DND-41 (cell line): ENCODE measurements at regions not wholly inside any gene's neighbourhood (a gene's known extent, or its start where the extent isn't known, plus 50 kb on each side); places are given as distances from the start of the nearest gene placed in this dataset.

ENCODE experiments used
- ATAC-seq: fragments of 200-7000 bp; cut with Tn5 transposase; 3 replicates; pipeline ENCODE4 v1.9.1; 2021; ENCODE audit warnings: low read depth; ENCODE audit not compliant: insufficient read depth
- DNase-seq: peaks from one replicate; pipeline ENCODE4 v3.0.0-alpha.2; 2020
- H2AFZ ChIP-seq: 2 replicates; pipeline ENCODE4 v1.6.0; 2012; ENCODE audit warnings: low read depth, low read length
- H3K27ac ChIP-seq: 2 replicates; pipeline ENCODE4 v1.5.1; 2012; ENCODE audit warnings: low read length, inconsistent platforms
- H3K27me3 ChIP-seq: fragments of 200-600 bp; sonication (generic); 2 replicates; pipeline ENCODE4 v1.6.0; 2012; ENCODE audit warnings: low read length, mild to moderate bottlenecking, inconsistent platforms; ENCODE audit not compliant: insufficient read depth, poor library complexity
- H3K36me3 ChIP-seq: 2 replicates; pipeline ENCODE4 v1.5.1; 2012; ENCODE audit warnings: low read length, inconsistent platforms; ENCODE audit not compliant: insufficient read depth
- H3K4me1 ChIP-seq: 2 replicates; pipeline ENCODE4 v1.5.1; 2012; ENCODE audit warnings: mild to moderate bottlenecking, low read length; ENCODE audit not compliant: insufficient read depth
- H3K4me2 ChIP-seq: 2 replicates; pipeline ENCODE4 v1.6.0; 2012; ENCODE audit warnings: mild to moderate bottlenecking, moderate library complexity, low read length, inconsistent platforms; ENCODE audit not compliant: insufficient read depth
- H3K4me3 ChIP-seq, 2 experiments: fragments of 200-600 bp in 1 of 2; shearing (Covaris generic) in 1 of 2; 2 replicates each; pipeline ENCODE4 v1.5.1; 2012 to 2016; ENCODE audit warnings: inconsistent platforms in 2 of 2, low read length in 2 of 2, mild to moderate bottlenecking in 2 of 2, low read depth in 1 of 2, moderate library complexity in 1 of 2
- H3K79me2 ChIP-seq: 2 replicates; pipeline ENCODE4 v1.6.0; 2012; ENCODE audit warnings: low read length, inconsistent platforms; ENCODE audit not compliant: insufficient read depth
- H3K9ac ChIP-seq: 2 replicates; pipeline ENCODE4 v1.6.0; 2012; ENCODE audit warnings: low read depth, mild to moderate bottlenecking, inconsistent platforms, low read length, moderate library complexity
- H3K9me3 ChIP-seq: 2 replicates; pipeline ENCODE4 v1.5.1; 2012; ENCODE audit warnings: low read length, moderate library complexity, mild to moderate bottlenecking, inconsistent platforms; ENCODE audit not compliant: insufficient read depth, severe bottlenecking
- H4K20me1 ChIP-seq: 2 replicates; pipeline ENCODE4 v1.6.0; 2012; ENCODE audit warnings: low read length; ENCODE audit not compliant: insufficient read depth
- EZH2 ChIP-seq: IDR thresholded peaks from 3 replicates; pipeline ENCODE4 v1.6.1; 2012; ENCODE audit warnings: borderline replicate concordance, low read depth, mild to moderate bottlenecking, moderate library complexity, low read length, inconsistent platforms; ENCODE audit not compliant: severe bottlenecking
- TF ChIP-seq, protein P1 (sequence below): IDR thresholded peaks from 2 replicates; pipeline ENCODE4 v1.5.1; 2012; ENCODE audit warnings: borderline replicate concordance, low read length, moderate library complexity, mild to moderate bottlenecking; ENCODE audit not compliant: poor library complexity, severe bottlenecking; ENCODE audit errors: extremely low read depth

- Histone ChIP-seq H3K27me3 (no peaks in the 10 kb centered on the region), H3K9me3 (peaks cover 3% of the 10 kb centered on the region), H3K4me2 (no peak overlapping the region), H2AFZ (no peak overlapping the region), H4K20me1 (no peaks in the 10 kb centered on the region), H3K4me1 (no peaks in the 10 kb centered on the region), H3K4me3 (no peak overlapping the region), H3K79me2 (no peaks in the 10 kb centered on the region), H3K27ac (no peak overlapping the region), H3K36me3 (no peaks in the 10 kb centered on the region), H3K9ac (no peak overlapping the region)
- DNase-seq, result no peak
- no peak for TF ChIP-seq EZH2
- TF ChIP-seq, protein P1, sequence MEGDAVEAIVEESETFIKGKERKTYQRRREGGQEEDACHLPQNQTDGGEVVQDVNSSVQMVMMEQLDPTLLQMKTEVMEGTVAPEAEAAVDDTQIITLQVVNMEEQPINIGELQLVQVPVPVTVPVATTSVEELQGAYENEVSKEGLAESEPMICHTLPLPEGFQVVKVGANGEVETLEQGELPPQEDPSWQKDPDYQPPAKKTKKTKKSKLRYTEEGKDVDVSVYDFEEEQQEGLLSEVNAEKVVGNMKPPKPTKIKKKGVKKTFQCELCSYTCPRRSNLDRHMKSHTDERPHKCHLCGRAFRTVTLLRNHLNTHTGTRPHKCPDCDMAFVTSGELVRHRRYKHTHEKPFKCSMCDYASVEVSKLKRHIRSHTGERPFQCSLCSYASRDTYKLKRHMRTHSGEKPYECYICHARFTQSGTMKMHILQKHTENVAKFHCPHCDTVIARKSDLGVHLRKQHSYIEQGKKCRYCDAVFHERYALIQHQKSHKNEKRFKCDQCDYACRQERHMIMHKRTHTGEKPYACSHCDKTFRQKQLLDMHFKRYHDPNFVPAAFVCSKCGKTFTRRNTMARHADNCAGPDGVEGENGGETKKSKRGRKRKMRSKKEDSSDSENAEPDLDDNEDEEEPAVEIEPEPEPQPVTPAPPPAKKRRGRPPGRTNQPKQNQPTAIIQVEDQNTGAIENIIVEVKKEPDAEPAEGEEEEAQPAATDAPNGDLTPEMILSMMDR, result no peak
- ATAC-seq, result no peak
Observed at GRCh38 chr2:160613466-160614153, 120.0 kb upstream of the RBMS1 start.

GRCh38 chr2:160614391-160614790, 120.8 kb upstream of the RBMS1 start:
- Histone ChIP-seq H3K4me3 (no peak overlapping the region), H3K9me3 (peaks cover 3% of the 10 kb centered on the region), H2AFZ (no peak overlapping the region), H3K27ac (no peak overlapping the region), H4K20me1 (no peaks in the 10 kb centered on the region), H3K27me3 (no peaks in the 10 kb centered on the region), H3K4me2 (no peak overlapping the region), H3K9ac (no peak overlapping the region), H3K79me2 (no peaks in the 10 kb centered on the region), H3K36me3 (no peaks in the 10 kb centered on the region), H3K4me1 (no peaks in the 10 kb centered on the region)
- ATAC-seq, result no peak
- DNase-seq, result no peak
- TF ChIP-seq EZH2, result no peak
- TF ChIP-seq, protein P1, result no peak

- no peaks in the 10 kb centered on the region for H3K79me2 ChIP-seq
- H3K27me3 ChIP-seq, result no peaks in the 10 kb centered on the region
- peaks cover 3% of the 10 kb centered on the region for H3K9me3 ChIP-seq
- H4K20me1 ChIP-seq, result no peaks in the 10 kb centered on the region
- H2AFZ ChIP-seq, result no peak overlapping the region
- no peaks in the 10 kb centered on the region for H3K4me1 ChIP-seq
- no peak overlapping the region for H3K4me2 ChIP-seq
- H3K4me3 ChIP-seq, result no peak overlapping the region
- ATAC-seq (no peak), DNase-seq (no peak)
- H3K27ac ChIP-seq, result no peak overlapping the region
- no peaks in the 10 kb centered on the region for H3K36me3 ChIP-seq
- H3K9ac ChIP-seq, result no peak overlapping the region
- TF ChIP-seq EZH2, result no peak
- TF ChIP-seq, protein P1, result no peak
Observed at GRCh38 chr2:160615706-160616105, 122.1 kb upstream of the RBMS1 start.
